SK-N-SH (cell line): ENCODE measurements at regions not wholly inside any gene's neighbourhood (a gene's known extent, or its start where the extent isn't known, plus 50 kb on each side); places are given as distances from the start of the nearest gene placed in this dataset.

Experiments
- CTCF ChIA-PET: fragments of 300-600, 350-600 bp; formaldehyde crosslinking; extraction: SDS; loops from one replicate; lab custom pipeline; 2021; lab: Yijun Ruan, JAX
- POLR2A ChIA-PET: fragments of 350-600 bp; sonication (Branson Sonifier 250); formaldehyde crosslinking; extraction: SDS; loops from one replicate; lab custom pipeline; 2020; ENCODE audit warnings: antibody characterized with exemption, inconsistent platforms; lab: Yijun Ruan, JAX
- DNase-seq: peaks from one replicate; pipeline ENCODE4 v3.0.0; 2012
- H2AFZ ChIP-seq: fragments of 200-600 bp; sonication (generic); 2 replicates; pipeline ENCODE4 v1.8.1; 2016; ENCODE audit warnings: antibody characterized with exemption, mild to moderate bottlenecking, low read depth
- H3F3A ChIP-seq: fragments of 200-600 bp; sonication (generic); replicated peaks from 2 replicates; pipeline ENCODE3; 2016; ENCODE audit warnings: antibody characterized with exemption, mild to moderate bottlenecking; ENCODE audit not compliant: insufficient read depth
- H3K27ac ChIP-seq, 2 experiments: fragments of 200-500 bp in 1 of 2; fragments of 200-600 bp in 1 of 2; sonication (Bioruptor generic) in 1 of 2; sonication (generic), shearing (Covaris generic) in 1 of 2; 2 replicates each; pipeline versions ENCODE4 v1.5.1 to v1.6.1; 2014 to 2016; ENCODE audit warnings: low read depth in 2 of 2, inconsistent platforms in 1 of 2, low read length in 1 of 2, mild to moderate bottlenecking in 1 of 2, mixed read lengths in 1 of 2
- H3K27me3 ChIP-seq: fragments of 200-600 bp; sonication (generic), shearing (Covaris generic); 2 replicates; pipeline ENCODE4 v1.6.1; 2016; ENCODE audit warnings: mixed run types; ENCODE audit not compliant: insufficient read depth
- H3K36me3 ChIP-seq, 2 experiments: fragments of 200-500 bp in 1 of 2; fragments of 200-600 bp in 1 of 2; sonication (Bioruptor generic) in 1 of 2; sonication (generic) in 1 of 2; replicated peaks in 1 of 2; 2 replicates each; pipeline versions ENCODE3 to v1.5.1; 2014 to 2016; ENCODE audit warnings: low read length in 1 of 2, mild to moderate bottlenecking in 1 of 2; ENCODE audit not compliant: insufficient read depth in 2 of 2, control insufficient read depth in 1 of 2
- H3K4me1 ChIP-seq, 2 experiments: fragments of 200-500 bp in 1 of 2; fragments of 200-600 bp in 1 of 2; sonication (Bioruptor generic) in 1 of 2; sonication (generic), shearing (Covaris generic) in 1 of 2; 2 replicates each; pipeline versions ENCODE4 v1.5.1 to v1.6.1; 2014 to 2016; ENCODE audit warnings: low read depth in 1 of 2, low read length in 1 of 2, mixed run types in 1 of 2; ENCODE audit not compliant: insufficient read depth in 2 of 2, control insufficient read depth in 1 of 2
- H3K4me2 ChIP-seq: fragments of 200-600 bp; sonication (generic), shearing (Covaris generic); 2 replicates; pipeline ENCODE4 v1.6.1; 2017; ENCODE audit warnings: mixed run types
- H3K4me3 ChIP-seq, 2 experiments: fragments of 200-500 bp in 1 of 2; fragments of 200-600 bp in 1 of 2; sonication (Bioruptor generic) in 1 of 2; sonication (generic), shearing (Covaris generic) in 1 of 2; 2 replicates each; pipeline versions ENCODE4 v1.5.1 to v1.8.1; 2014 to 2016; ENCODE audit warnings: low read depth in 2 of 2, inconsistent platforms in 1 of 2, low read length in 1 of 2, mild to moderate bottlenecking in 1 of 2, mixed read lengths in 1 of 2, moderate library complexity in 1 of 2
- H3K79me2 ChIP-seq: fragments of 200-600 bp; sonication (generic); 2 replicates; pipeline ENCODE4 v1.8.1; 2017; ENCODE audit warnings: mild to moderate bottlenecking; ENCODE audit not compliant: insufficient read depth
- H3K9ac ChIP-seq: fragments of 200-600 bp; sonication (generic); 2 replicates; pipeline ENCODE4 v1.6.1; 2017; ENCODE audit warnings: mixed run types
- H3K9me2 ChIP-seq: fragments of 200-600 bp; sonication (generic); 2 replicates; pipeline ENCODE4 v1.6.1; 2017; ENCODE audit warnings: mixed run types
- H3K9me3 ChIP-seq: fragments of 200-600 bp; sonication (generic); 2 replicates; pipeline ENCODE4 v1.6.1; 2017; ENCODE audit warnings: mixed run types, mild to moderate bottlenecking, moderate library complexity
- H4K20me1 ChIP-seq: fragments of 200-600 bp; sonication (generic); 2 replicates; pipeline ENCODE4 v1.6.1; 2017; ENCODE audit warnings: mild to moderate bottlenecking, mixed run types; ENCODE audit not compliant: insufficient read depth
- CHD2 ChIP-seq: fragments of 150-350 bp; IDR thresholded peaks from 2 replicates; pipeline ENCODE4 v1.6.1; 2018; ENCODE audit warnings: low read length; ENCODE audit not compliant: partially characterized antibody
- CTCF ChIP-seq: fragments of 200-600 bp; sonication (generic); IDR thresholded peaks from 2 replicates; pipeline ENCODE4 v1.6.1; 2017; ENCODE audit warnings: antibody characterized with exemption, mild to moderate bottlenecking, moderate library complexity
- ELF1 ChIP-seq: IDR thresholded peaks from 2 replicates; pipeline ENCODE4 v1.4.0; 2012
- EZH2phosphoT487 ChIP-seq: fragments of 200-600 bp; sonication (generic); IDR thresholded peaks from 2 replicates; pipeline ENCODE4 v1.6.1; 2017; ENCODE audit warnings: low read depth, mixed run types, mild to moderate bottlenecking, antibody characterized with exemption, moderate library complexity, borderline replicate concordance
- FOSL2 ChIP-seq: IDR thresholded peaks from 2 replicates; pipeline ENCODE4 v1.4.0; 2012; ENCODE audit warnings: low read depth, mild to moderate bottlenecking, moderate library complexity, borderline replicate concordance
- IRF3 ChIP-seq: fragments of 150-350 bp; IDR thresholded peaks from 2 replicates; pipeline ENCODE4 v1.6.1; 2016; ENCODE audit warnings: mild to moderate bottlenecking, low read depth, low read length
- MEF2A ChIP-seq: IDR thresholded peaks from 2 replicates; pipeline ENCODE4 v1.4.0; 2012; ENCODE audit warnings: low read depth, borderline replicate concordance
- MXI1 ChIP-seq: IDR thresholded peaks from 2 replicates; pipeline ENCODE4 v1.6.1; 2012; ENCODE audit warnings: mild to moderate bottlenecking, low read depth, low read length, improper control_type of control experiment
- NFIC ChIP-seq: IDR thresholded peaks from 2 replicates; pipeline ENCODE4 v1.4.0; 2012; ENCODE audit warnings: borderline replicate concordance
- REST ChIP-seq: IDR thresholded peaks from 2 replicates; pipeline ENCODE4 v1.6.1; 2012; ENCODE audit warnings: mild to moderate bottlenecking, low read depth, low read length, moderate library complexity
- RXRA ChIP-seq: IDR thresholded peaks from 2 replicates; pipeline ENCODE4 v1.4.0; 2012; ENCODE audit warnings: low read depth, mild to moderate bottlenecking, borderline replicate concordance
- SIN3A ChIP-seq: IDR thresholded peaks from 2 replicates; pipeline ENCODE4 v1.6.1; 2012; ENCODE audit warnings: low read depth, mild to moderate bottlenecking, low read length, moderate library complexity, borderline replicate concordance
- SMC3 ChIP-seq: IDR thresholded peaks from 2 replicates; pipeline ENCODE4 v1.6.1; 2012; ENCODE audit warnings: low read depth, low read length, improper control_type of control experiment
- TAF1 ChIP-seq: IDR thresholded peaks from 2 replicates; pipeline ENCODE4 v1.6.1; 2012; ENCODE audit warnings: low read depth, mild to moderate bottlenecking, low read length, moderate library complexity, borderline replicate concordance
- TCF12 ChIP-seq: IDR thresholded peaks from 2 replicates; pipeline ENCODE4 v1.4.0; 2012
- TEAD4 ChIP-seq: IDR thresholded peaks from 2 replicates; pipeline ENCODE4 v1.4.0; 2012; ENCODE audit warnings: mild to moderate bottlenecking, borderline replicate concordance; ENCODE audit not compliant: insufficient read depth
- YY1 ChIP-seq: IDR thresholded peaks from 2 replicates; pipeline ENCODE4 v1.4.0; 2012; ENCODE audit warnings: low read depth, mild to moderate bottlenecking
- WGBS: methylation state at CpG from one replicate; pipeline ENCODE4 v1.1.6; 2017; ENCODE audit warnings: low lambda C conversion rate; 5-methylcytosine and 5-hydroxymethylcytosine counted together
- TF ChIP-seq, protein P1 (sequence below): IDR thresholded peaks from 2 replicates; pipeline ENCODE4 v1.4.0; 2012; ENCODE audit warnings: low read depth
- TF ChIP-seq, protein P2 (sequence below): IDR thresholded peaks from 2 replicates; pipeline ENCODE4; 2012
- TF ChIP-seq, protein P3 (sequence below): fragments of 150-350 bp; IDR thresholded peaks from 2 replicates; pipeline ENCODE4 v1.6.1; 2017; ENCODE audit warnings: antibody characterized with exemption, low read length, low read depth, borderline replicate concordance

GRCh38 chr7:49264530-49264929 lies 340.2 kb downstream of the CDC14C start:
- 0% methylated on average over 3 of the region's 3 CpGs for WGBS
- no peaks in the 10 kb centered on the region for H3K9me2 ChIP-seq
- no peaks in the 10 kb centered on the region for H3K79me2 ChIP-seq
- no peak for TF ChIP-seq TAF1
- TF ChIP-seq, protein P1, sequence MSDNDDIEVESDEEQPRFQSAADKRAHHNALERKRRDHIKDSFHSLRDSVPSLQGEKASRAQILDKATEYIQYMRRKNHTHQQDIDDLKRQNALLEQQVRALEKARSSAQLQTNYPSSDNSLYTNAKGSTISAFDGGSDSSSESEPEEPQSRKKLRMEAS: no peak
- TF ChIP-seq SIN3A: no peak
- no peak for TF ChIP-seq EZH2phosphoT487
- no peak for TF ChIP-seq IRF3
- TF ChIP-seq RXRA: no peak
- TF ChIP-seq MEF2A: no peak
- no peak for TF ChIP-seq YY1
- no peak for TF ChIP-seq REST
- TF ChIP-seq CHD2: no peak
- TF ChIP-seq MXI1: no peak
- no peak for TF ChIP-seq ELF1
- TF ChIP-seq TCF12: no peak
- TF ChIP-seq SMC3: no peak
- TF ChIP-seq CTCF: no peak
- TF ChIP-seq FOSL2: no peak
- TF ChIP-seq, protein P2, sequence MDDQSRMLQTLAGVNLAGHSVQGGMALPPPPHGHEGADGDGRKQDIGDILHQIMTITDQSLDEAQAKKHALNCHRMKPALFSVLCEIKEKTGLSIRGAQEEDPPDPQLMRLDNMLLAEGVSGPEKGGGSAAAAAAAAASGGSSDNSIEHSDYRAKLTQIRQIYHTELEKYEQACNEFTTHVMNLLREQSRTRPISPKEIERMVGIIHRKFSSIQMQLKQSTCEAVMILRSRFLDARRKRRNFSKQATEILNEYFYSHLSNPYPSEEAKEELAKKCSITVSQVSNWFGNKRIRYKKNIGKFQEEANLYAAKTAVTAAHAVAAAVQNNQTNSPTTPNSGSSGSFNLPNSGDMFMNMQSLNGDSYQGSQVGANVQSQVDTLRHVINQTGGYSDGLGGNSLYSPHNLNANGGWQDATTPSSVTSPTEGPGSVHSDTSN: no peak
- TF ChIP-seq, protein P3, sequence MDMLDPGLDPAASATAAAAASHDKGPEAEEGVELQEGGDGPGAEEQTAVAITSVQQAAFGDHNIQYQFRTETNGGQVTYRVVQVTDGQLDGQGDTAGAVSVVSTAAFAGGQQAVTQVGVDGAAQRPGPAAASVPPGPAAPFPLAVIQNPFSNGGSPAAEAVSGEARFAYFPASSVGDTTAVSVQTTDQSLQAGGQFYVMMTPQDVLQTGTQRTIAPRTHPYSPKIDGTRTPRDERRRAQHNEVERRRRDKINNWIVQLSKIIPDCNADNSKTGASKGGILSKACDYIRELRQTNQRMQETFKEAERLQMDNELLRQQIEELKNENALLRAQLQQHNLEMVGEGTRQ: no peak
- TF ChIP-seq TEAD4: no peak
- TF ChIP-seq NFIC: no peak
- ChIA-PET CTCF (no interaction called here), POLR2A (no interaction called here)
- H4K20me1 ChIP-seq: no peaks in the 10 kb centered on the region
- no peak overlapping the region for H3K4me2 ChIP-seq
- H3K27me3 ChIP-seq: no peaks in the 10 kb centered on the region; the same call in 1 of the 2 replicates
- H3F3A ChIP-seq: no peaks in the 10 kb centered on the region
- no peak overlapping the region for H3K9ac ChIP-seq
- H3K36me3 ChIP-seq: no peaks in the 10 kb centered on the region
- no peak overlapping the region for H3K4me3 ChIP-seq
- no peaks in the 10 kb centered on the region for H3K4me1 ChIP-seq
- H3K9me3 ChIP-seq: no peaks in the 10 kb centered on the region
- no peak overlapping the region for H3K27ac ChIP-seq
- no peak overlapping the region for H2AFZ ChIP-seq
- DNase-seq: no peak
